ENCODE measurements at regions not wholly inside any gene's neighbourhood (a gene's known extent, or its start where the extent isn't known, plus 50 kb on each side); places are given as distances from the start of the nearest gene placed in this dataset.

DNA sequence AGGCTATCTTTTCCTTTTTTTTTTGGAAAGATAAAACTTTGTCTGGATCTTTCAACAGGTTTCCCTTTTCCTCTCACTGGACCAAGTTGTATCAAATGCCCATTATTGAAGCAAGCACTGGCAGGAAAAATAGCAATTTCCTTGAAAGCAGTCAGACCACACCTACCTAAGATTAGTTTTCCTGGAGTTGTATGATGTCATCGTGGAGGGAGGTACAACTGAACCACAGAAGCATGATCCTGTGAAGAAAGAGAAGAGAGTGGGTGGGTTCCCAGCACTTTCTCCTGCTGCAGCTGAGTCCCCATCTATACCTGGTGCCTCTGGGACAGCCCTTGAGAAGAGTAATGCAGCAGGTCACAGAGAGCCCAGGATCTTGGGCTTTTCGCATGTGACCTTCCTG lies 63.6 kb upstream of the ERCC4 start:
- TF ChIP-seq, protein P1, sequence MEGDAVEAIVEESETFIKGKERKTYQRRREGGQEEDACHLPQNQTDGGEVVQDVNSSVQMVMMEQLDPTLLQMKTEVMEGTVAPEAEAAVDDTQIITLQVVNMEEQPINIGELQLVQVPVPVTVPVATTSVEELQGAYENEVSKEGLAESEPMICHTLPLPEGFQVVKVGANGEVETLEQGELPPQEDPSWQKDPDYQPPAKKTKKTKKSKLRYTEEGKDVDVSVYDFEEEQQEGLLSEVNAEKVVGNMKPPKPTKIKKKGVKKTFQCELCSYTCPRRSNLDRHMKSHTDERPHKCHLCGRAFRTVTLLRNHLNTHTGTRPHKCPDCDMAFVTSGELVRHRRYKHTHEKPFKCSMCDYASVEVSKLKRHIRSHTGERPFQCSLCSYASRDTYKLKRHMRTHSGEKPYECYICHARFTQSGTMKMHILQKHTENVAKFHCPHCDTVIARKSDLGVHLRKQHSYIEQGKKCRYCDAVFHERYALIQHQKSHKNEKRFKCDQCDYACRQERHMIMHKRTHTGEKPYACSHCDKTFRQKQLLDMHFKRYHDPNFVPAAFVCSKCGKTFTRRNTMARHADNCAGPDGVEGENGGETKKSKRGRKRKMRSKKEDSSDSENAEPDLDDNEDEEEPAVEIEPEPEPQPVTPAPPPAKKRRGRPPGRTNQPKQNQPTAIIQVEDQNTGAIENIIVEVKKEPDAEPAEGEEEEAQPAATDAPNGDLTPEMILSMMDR (conservative IDR thresholded peaks at IDR 0.05; ENCODE audit: low read depth, low read length), result no peak
- TF ChIP-seq EZH2phosphoT487 (IDR thresholded peaks at IDR 0.05; ENCODE audit: borderline replicate concordance, low read length), result no peak

All from PC-3 (cell line).